ENCODE measurements at regions not wholly inside any gene's neighbourhood (a gene's known extent, or its start where the extent isn't known, plus 50 kb on each side); places are given as distances from the start of the nearest gene placed in this dataset.
"Not testable (repeated sequence)": the region's sequence is repeated elsewhere in the genome, so short reads cannot be mapped to it uniquely, and the experiment has no call there.

- no peak for DNase-seq
Observed at GRCh38 chr9:110066929-110067716, 140.8 kb downstream of the C9orf152 start.

- no peak for DNase-seq
Observed at GRCh38 chr9:110068212-110068611, 139.7 kb downstream of the C9orf152 start.

GRCh38 chr9:110069326-110070248, 138.4 kb downstream of the C9orf152 start:
- DNase-seq = peak; percentile 46

- DNase-seq = no peak
Observed at GRCh38 chr9:110072597-110073355, 135.2 kb downstream of the C9orf152 start.

- no peak for DNase-seq
Observed at GRCh38 chr9:110073356-110073905, 134.5 kb downstream of the C9orf152 start.

GRCh38 chr9:110076894-110077725, 130.8 kb downstream of the C9orf152 start:
- DNase-seq = no peak

- DNase-seq = no peak
Observed at GRCh38 chr9:110077925-110078324, 130.0 kb downstream of the C9orf152 start.

- no peak for DNase-seq
Observed at GRCh38 chr9:110078604-110079003, 129.4 kb downstream of the C9orf152 start.

GRCh38 chr9:110081395-110081794, 126.6 kb downstream of the C9orf152 start:
- no peak for DNase-seq

- DNase-seq = no peak
Observed at GRCh38 chr9:110083866-110084265, 124.1 kb downstream of the C9orf152 start.

GRCh38 chr9:110086537-110086936, 121.4 kb downstream of the C9orf152 start:
- no peak for DNase-seq

GRCh38 chr9:110087605-110088004, 120.4 kb downstream of the C9orf152 start:
- no peak for DNase-seq

GRCh38 chr9:110088099-110088498, 119.9 kb downstream of the C9orf152 start:
- no peak for DNase-seq

GRCh38 chr9:110089681-110090370, 118.1 kb downstream of the C9orf152 start:
- DNase-seq = no peak

GRCh38 chr9:110092792-110093191, 115.2 kb downstream of the C9orf152 start:
- DNase-seq = no peak

GRCh38 chr9:110093417-110093816, 114.5 kb downstream of the C9orf152 start:
- DNase-seq = no peak

GRCh38 chr9:110093871-110094270, 114.1 kb downstream of the C9orf152 start:
- DNase-seq = no peak

GRCh38 chr9:110095161-110095595, 112.8 kb downstream of the C9orf152 start:
- no peak for DNase-seq

GRCh38 chr9:110095776-110096175, 112.2 kb downstream of the C9orf152 start:
- DNase-seq = no peak

GRCh38 chr9:110096674-110097073, 111.3 kb downstream of the C9orf152 start:
- DNase-seq = not testable (repeated sequence)
